GM12892 (cell line): ENCODE measurements at regions not wholly inside any gene's neighbourhood (a gene's known extent, or its start where the extent isn't known, plus 50 kb on each side); places are given as distances from the start of the nearest gene placed in this dataset.

Experiments
- POLR2A ChIP-seq: IDR thresholded peaks from 2 replicates; pipeline ENCODE4 v1.6.1; 2011; ENCODE audit warnings: low read depth, low read length, control low read depth
- POLR2AphosphoS5 ChIP-seq: IDR thresholded peaks from 2 replicates; pipeline ENCODE4 v1.6.1; 2011; ENCODE audit warnings: low read depth, low read length, control low read depth
- TAF1 ChIP-seq: IDR thresholded peaks from 2 replicates; pipeline ENCODE4 v1.6.1; 2011; ENCODE audit warnings: low read depth, mild to moderate bottlenecking, control low read depth, low read length, borderline replicate concordance

- TF ChIP-seq POLR2A (no peak), POLR2AphosphoS5 (no peak), TAF1 (no peak)
Observed at GRCh38 chr15:70484993-70485392, 278.4 kb downstream of the UACA start.
